ENCODE measurements at regions not wholly inside any gene's neighbourhood (a gene's known extent, or its start where the extent isn't known, plus 50 kb on each side); places are given as distances from the start of the nearest gene placed in this dataset.
"Not testable (repeated sequence)": the region's sequence is repeated elsewhere in the genome, so short reads cannot be mapped to it uniquely, and the experiment has no call there.

DNA sequence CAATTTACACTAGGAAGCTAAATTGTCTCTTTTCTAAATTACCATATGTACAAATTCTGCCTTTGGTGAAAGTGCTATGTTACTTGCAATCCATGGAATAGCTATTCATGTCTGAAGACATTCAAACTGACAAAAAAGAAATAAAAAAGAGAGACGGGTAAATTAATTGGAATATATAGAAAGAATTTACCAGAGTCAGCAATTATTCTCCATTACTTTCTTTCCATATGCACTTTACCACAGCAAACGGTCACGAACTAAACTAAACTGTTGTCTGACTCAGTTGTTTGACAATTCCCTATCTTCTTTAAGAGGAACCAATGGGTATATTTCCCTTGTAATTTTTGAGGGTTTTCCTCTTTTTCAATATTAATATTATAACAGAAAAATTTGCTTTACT is 85.7 kb downstream of the HOXA1 start:
- H3K27me3 ChIP-seq (ENCODE audit: control insufficient read depth, low read length), result peaks cover 2% of the 10 kb centered on the region; the same call in 1 of the 2 replicates
- no peak overlapping the region for H3K4me3 ChIP-seq (ENCODE audit: low read length)
- H3F3A ChIP-seq (ENCODE audit: control insufficient read depth, insufficient read depth), result no peaks in the 10 kb centered on the region

DNA sequence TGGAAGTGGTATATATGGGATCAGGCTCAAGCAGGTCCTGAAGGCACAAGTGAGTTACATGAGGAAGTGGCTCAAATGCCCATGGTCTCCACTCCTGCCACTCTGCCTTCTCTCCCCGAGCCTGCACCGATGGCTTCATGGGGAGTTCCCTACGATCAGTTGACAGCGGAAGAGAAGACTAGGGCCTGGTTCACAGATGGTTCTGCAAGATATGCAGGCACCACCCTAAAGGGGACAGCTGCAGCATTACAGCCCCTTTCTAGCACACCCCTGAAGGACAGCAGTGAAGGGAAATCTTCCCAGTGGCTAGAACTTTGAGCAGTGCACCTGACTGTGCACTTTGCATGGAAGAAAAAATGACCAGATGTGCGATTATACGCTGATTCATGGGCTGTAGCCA is 95.3 kb downstream of the HOXA1 start:
- no peaks in the 10 kb centered on the region for H3K4me1 ChIP-seq (ENCODE audit: control insufficient read depth, low read length)
- no peaks in the 10 kb centered on the region for H3K79me2 ChIP-seq (ENCODE audit: control insufficient read depth, low read length)
- H3K27me3 ChIP-seq (ENCODE audit: control insufficient read depth, low read length), result 0 out of 2 replicates have a peak, but pooled peaks cover 3% of the 10 kb centered on the region
- no peaks in the 10 kb centered on the region for H4K20me1 ChIP-seq (ENCODE audit: control insufficient read depth, insufficient read depth, low read depth, low read length)
- H3K27ac ChIP-seq (ENCODE audit: low read depth, low read length), result no peak overlapping the region
- H3K9me2 ChIP-seq (replicated peaks; ENCODE audit: control insufficient read depth, low read length), result no peaks in the 10 kb centered on the region
- no peaks in the 10 kb centered on the region for H3K36me3 ChIP-seq (ENCODE audit: control insufficient read depth, low read length)
- peaks cover 10% of the 10 kb centered on the region; the same call in 1 of the 2 replicates for H3K9me3 ChIP-seq (ENCODE audit: control insufficient read depth, insufficient read depth, low read length)
- H3K4me2 ChIP-seq (ENCODE audit: low read length), result no peak overlapping the region
- TF ChIP-seq CTCF (IDR thresholded peaks at IDR 0.05; ENCODE audit: low read depth, low read length, poor library complexity, severe bottlenecking) (no peak), EZH2phosphoT487 (IDR thresholded peaks at IDR 0.05; ENCODE audit: borderline replicate concordance, low read length) (no peak)
- no peaks in the 10 kb centered on the region for H3F3A ChIP-seq (ENCODE audit: control insufficient read depth, insufficient read depth)
- H3K4me3 ChIP-seq (ENCODE audit: low read length), result no peak overlapping the region

More for the DNA sequence above, 85.7 kb downstream of the HOXA1 start:
- no peaks in the 10 kb centered on the region; the same call in 1 of the 2 replicates for H3K9me3 ChIP-seq (ENCODE audit: control insufficient read depth, insufficient read depth, low read length)
- no peaks in the 10 kb centered on the region for H3K36me3 ChIP-seq (ENCODE audit: control insufficient read depth, low read length)
- TF ChIP-seq CTCF (IDR thresholded peaks at IDR 0.05; ENCODE audit: low read depth, low read length, poor library complexity, severe bottlenecking) (no peak), EZH2phosphoT487 (IDR thresholded peaks at IDR 0.05; ENCODE audit: borderline replicate concordance, low read length) (no peak)
- no peaks in the 10 kb centered on the region for H3K79me2 ChIP-seq (ENCODE audit: control insufficient read depth, low read length)
- no peaks in the 10 kb centered on the region for H3K9me2 ChIP-seq (replicated peaks; ENCODE audit: control insufficient read depth, low read length)
- H4K20me1 ChIP-seq (ENCODE audit: control insufficient read depth, insufficient read depth, low read depth, low read length), result no peaks in the 10 kb centered on the region
- H3K4me1 ChIP-seq (ENCODE audit: control insufficient read depth, low read length), result no peaks in the 10 kb centered on the region
- no peak overlapping the region for H3K27ac ChIP-seq (ENCODE audit: low read depth, low read length)
- H3K4me2 ChIP-seq (ENCODE audit: low read length), result no peak overlapping the region

DNA sequence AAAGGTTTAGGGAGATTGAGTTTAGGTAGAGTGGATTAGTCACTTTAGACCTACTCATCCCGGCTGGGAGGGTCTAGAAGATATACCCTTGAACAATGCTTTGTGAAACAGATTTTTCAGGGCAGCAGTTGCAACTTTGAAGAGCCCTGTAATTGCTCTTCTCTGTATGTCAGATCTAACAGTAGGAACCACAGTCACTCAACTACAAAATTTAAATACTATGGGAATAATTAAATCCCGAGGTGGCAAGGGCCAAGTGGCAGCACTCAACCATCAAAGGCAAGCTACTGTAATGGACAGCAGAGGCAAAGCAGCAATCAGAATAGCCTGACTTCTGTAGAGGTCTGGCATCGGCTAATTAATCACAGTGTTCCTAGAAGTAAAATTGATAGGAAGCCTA is 97.5 kb downstream of the HOXA1 start:
- H3K9me2 ChIP-seq (replicated peaks; ENCODE audit: control insufficient read depth, low read length); H3F3A ChIP-seq (ENCODE audit: control insufficient read depth, insufficient read depth); H3K27me3 ChIP-seq (ENCODE audit: control insufficient read depth, low read length); H3K4me1 ChIP-seq (ENCODE audit: control insufficient read depth, low read length); H3K27ac ChIP-seq (ENCODE audit: low read depth, low read length); H3K79me2 ChIP-seq (ENCODE audit: control insufficient read depth, low read length); H3K4me2 ChIP-seq (ENCODE audit: low read length); H3K4me3 ChIP-seq (ENCODE audit: low read length); H3K36me3 ChIP-seq (ENCODE audit: control insufficient read depth, low read length); H4K20me1 ChIP-seq (ENCODE audit: control insufficient read depth, insufficient read depth, low read depth, low read length): not testable (repeated sequence)
- peaks cover 10% of the 10 kb centered on the region; the same call in 1 of the 2 replicates for H3K9me3 ChIP-seq (ENCODE audit: control insufficient read depth, insufficient read depth, low read length)

DNA sequence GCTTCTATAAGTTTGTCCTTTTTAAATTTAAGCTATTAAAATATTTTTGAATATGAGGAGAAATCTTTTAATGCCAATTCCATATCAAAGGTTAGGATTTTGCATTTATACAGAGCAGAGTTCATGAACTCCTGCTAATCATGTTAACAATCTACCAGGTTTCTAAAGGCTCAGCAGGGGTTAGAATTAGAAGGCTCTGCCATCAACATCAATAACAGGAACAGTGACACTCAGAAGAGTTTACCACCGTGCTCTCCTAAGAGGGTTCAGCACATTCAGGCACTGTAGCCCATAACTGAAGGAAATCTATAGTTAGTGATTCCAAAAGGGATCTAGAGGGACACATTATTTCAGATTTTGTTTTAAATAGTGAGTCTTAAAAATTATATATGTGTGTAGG is 100.1 kb downstream of the HOXA1 start:
- Histone ChIP-seq H3K27me3 (ENCODE audit: control insufficient read depth, low read length) (peaks cover 3% of the 10 kb centered on the region; the same call in 1 of the 2 replicates), H3K36me3 (ENCODE audit: control insufficient read depth, low read length) (no peaks in the 10 kb centered on the region), H3K9me2 (replicated peaks; ENCODE audit: control insufficient read depth, low read length) (no peaks in the 10 kb centered on the region), H3K79me2 (ENCODE audit: control insufficient read depth, low read length) (no peaks in the 10 kb centered on the region), H3F3A (ENCODE audit: control insufficient read depth, insufficient read depth) (no peaks in the 10 kb centered on the region), H3K4me2 (ENCODE audit: low read length) (no peak overlapping the region), H3K4me1 (ENCODE audit: control insufficient read depth, low read length) (no peaks in the 10 kb centered on the region), H3K4me3 (ENCODE audit: low read length) (no peak overlapping the region), H3K27ac (ENCODE audit: low read depth, low read length) (no peak overlapping the region), H3K9me3 (ENCODE audit: control insufficient read depth, insufficient read depth, low read length) (peaks cover 10% of the 10 kb centered on the region; the same call in 1 of the 2 replicates), H4K20me1 (ENCODE audit: control insufficient read depth, insufficient read depth, low read depth, low read length) (no peaks in the 10 kb centered on the region)
- no peak for TF ChIP-seq EZH2phosphoT487 (IDR thresholded peaks at IDR 0.05; ENCODE audit: borderline replicate concordance, low read length)
- no peak for TF ChIP-seq CTCF (IDR thresholded peaks at IDR 0.05; ENCODE audit: low read depth, low read length, poor library complexity, severe bottlenecking)
